CD8-positive, alpha-beta memory T cell (primary cell): ENCODE measurements at regions not wholly inside any gene's neighbourhood (a gene's known extent, or its start where the extent isn't known, plus 50 kb on each side); places are given as distances from the start of the nearest gene placed in this dataset.

Source experiments
- CTCF ChIA-PET: fragments of 350-600 bp; sonication (Branson Sonifier 250); formaldehyde crosslinking; loops from one replicate; lab custom pipeline; 2021; ENCODE audit warnings: antibody characterized with exemption; lab: Charles Lee
- POLR2A ChIA-PET: fragments of 350-600 bp; sonication (Branson Sonifier 250); formaldehyde crosslinking; loops from one replicate; lab custom pipeline; 2021; ENCODE audit warnings: antibody characterized with exemption; lab: Charles Lee
- DNase-seq, 5 donors: peaks; one replicate each; pipeline versions ENCODE4 v3.0.0 to v3.0.0-alpha.2; 2020 to 2022; ENCODE audit warnings: mixed read lengths in 1 of 5
- H3K27ac ChIP-seq: one replicate; pipeline ENCODE4 v1.7.0; 2013; ENCODE audit warnings: low read depth, mild to moderate bottlenecking, low read length, moderate library complexity
- H3K27me3 ChIP-seq: 2 replicates; pipeline ENCODE4 v1.7.0; 2013; ENCODE audit warnings: low read length, mild to moderate bottlenecking; ENCODE audit not compliant: insufficient read depth, poor library complexity, severe bottlenecking
- H3K36me3 ChIP-seq: 2 replicates; pipeline ENCODE4 v1.7.0; 2013; ENCODE audit warnings: mild to moderate bottlenecking, low read length, moderate library complexity; ENCODE audit not compliant: insufficient read depth
- H3K4me1 ChIP-seq: 2 replicates; pipeline ENCODE4 v1.7.0; 2013; ENCODE audit warnings: mild to moderate bottlenecking, low read length, moderate library complexity; ENCODE audit not compliant: insufficient read depth
- H3K4me3 ChIP-seq: 2 replicates; pipeline ENCODE4 v1.7.0; 2013; ENCODE audit warnings: mild to moderate bottlenecking, low read length
- H3K9me3 ChIP-seq: 2 replicates; pipeline ENCODE4 v1.7.0; 2013; ENCODE audit warnings: mild to moderate bottlenecking, low read length
- H3K27ac Mint-ChIP-seq, 8 donors: one replicate each; pipeline ENCODE4 v1.8.0; 2020 to 2021; ENCODE audit warnings: mixed read lengths in 8 of 8, mild to moderate bottlenecking in 6 of 8, inconsistent platforms in 3 of 8, moderate library complexity in 3 of 8
- H3K27me3 Mint-ChIP-seq, 2 donors: one replicate each; pipeline ENCODE4 v1.8.0; 2020 to 2021; ENCODE audit warnings: mixed read lengths in 2 of 2, mild to moderate bottlenecking in 1 of 2, moderate library complexity in 1 of 2
- H3K36me3 Mint-ChIP-seq, 3 donors: one replicate each; pipeline ENCODE4 v1.8.0; 2020 to 2021; ENCODE audit warnings: mixed read lengths in 3 of 3, inconsistent platforms in 1 of 3, mild to moderate bottlenecking in 1 of 3
- H3K4me1 Mint-ChIP-seq, 3 donors: one replicate each; pipeline ENCODE4 v1.8.0; 2020 to 2021; ENCODE audit warnings: mixed read lengths in 3 of 3, inconsistent platforms in 1 of 3, mild to moderate bottlenecking in 1 of 3
- H3K4me3 Mint-ChIP-seq, 7 donors: one replicate each; pipeline ENCODE4 v1.8.0; 2020 to 2021; ENCODE audit warnings: mixed read lengths in 7 of 7, mild to moderate bottlenecking in 6 of 7, moderate library complexity in 4 of 7, inconsistent platforms in 2 of 7
- H3K9me3 Mint-ChIP-seq, 5 donors: one replicate each; pipeline ENCODE4 v1.8.0; 2020 to 2022; ENCODE audit warnings: mixed read lengths in 5 of 5, mild to moderate bottlenecking in 3 of 5, moderate library complexity in 2 of 5, inconsistent platforms in 1 of 5

DNA sequence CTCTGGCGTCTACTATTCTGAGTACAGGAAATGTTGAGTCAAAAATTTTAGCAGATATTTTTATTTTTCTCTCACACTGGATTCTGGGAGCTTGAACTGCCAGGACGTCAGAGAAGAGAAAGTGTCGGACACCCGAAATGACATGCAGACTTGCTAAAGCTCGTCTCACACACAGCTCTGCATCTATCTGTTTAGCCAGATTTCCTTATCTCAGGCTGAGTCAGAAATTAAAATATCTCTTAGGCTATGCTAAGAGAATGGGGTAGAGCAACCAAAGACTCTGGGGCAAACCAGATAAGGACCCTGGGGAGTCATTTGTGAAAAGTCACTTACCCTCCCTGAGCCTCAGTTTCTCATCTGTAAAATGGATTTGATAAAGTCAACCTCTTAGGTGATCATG lies 1124.1 kb downstream of the VRK1 start:
- peaks cover 12% of the 10 kb centered on the region for H3K4me1 ChIP-seq

DNA sequence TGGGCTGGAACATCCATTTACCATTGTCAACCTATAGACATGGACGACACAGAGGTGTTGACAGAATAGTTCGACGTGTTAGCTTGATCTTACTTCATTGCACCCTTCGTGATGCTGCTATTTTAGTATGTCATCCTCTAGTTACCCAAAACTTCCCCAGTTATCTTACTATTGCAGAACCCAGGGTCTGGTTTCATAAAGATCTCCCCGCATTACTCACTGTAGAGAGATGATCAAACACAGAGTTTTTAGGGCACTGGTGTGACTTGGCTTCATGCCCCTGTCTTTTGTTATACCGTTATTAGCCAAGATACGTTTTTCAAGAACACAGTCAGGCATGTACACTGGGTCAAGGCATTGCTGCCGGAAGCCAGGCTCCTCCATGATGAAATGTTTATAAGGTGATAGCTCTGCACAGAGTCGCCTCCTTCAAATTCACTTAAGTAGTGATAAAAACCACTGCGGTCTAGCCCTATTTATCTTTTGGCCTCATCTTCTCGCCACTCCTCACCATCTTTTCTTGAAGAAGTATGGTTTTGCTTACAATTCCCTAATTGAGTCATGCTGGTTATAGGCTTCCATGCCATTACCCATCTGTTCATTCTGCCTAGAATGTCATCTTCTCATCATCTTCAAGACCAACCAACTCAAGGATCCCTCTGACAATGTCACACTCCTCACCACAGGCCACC lies 1127.9 kb downstream of the VRK1 start:
- ChIA-PET POLR2A (no interaction called here), CTCF (no interaction called here)
- DNase-seq = peak in 1 of 5 donors; percentile 11
- no peaks in the 10 kb centered on the region for H3K9me3 Mint-ChIP-seq
- no peaks in the 10 kb centered on the region for H3K36me3 ChIP-seq
- H3K27ac Mint-ChIP-seq = peak overlapping the region in 4 of 8 donors; percentile 4 to 55 (median 28)
- H3K9me3 ChIP-seq = no peaks in the 10 kb centered on the region
- H3K36me3 Mint-ChIP-seq = peaks cover 0 to 7% (median 6%) of the 10 kb centered on the region in 3 donors
- H3K27me3 ChIP-seq = no peaks in the 10 kb centered on the region
- peaks cover 16 to 27% (median 17%) of the 10 kb centered on the region in 3 donors for H3K4me1 Mint-ChIP-seq
- H3K4me1 ChIP-seq = no peaks in the 10 kb centered on the region
- peak overlapping the region in 4 of 7 donors; percentile 39 to 63 (median 47) for H3K4me3 Mint-ChIP-seq
- H3K4me3 ChIP-seq = no peak overlapping the region
- H3K27ac ChIP-seq = no peak overlapping the region
- no peaks in the 10 kb centered on the region for H3K27me3 Mint-ChIP-seq

More for the DNA sequence above, 1124.1 kb downstream of the VRK1 start:
- Mint-ChIP-seq H3K27ac (no peak overlapping the region), H3K36me3 (peaks cover 0 to 7% (median 0%) of the 10 kb centered on the region in 3 donors), H3K4me3 (no peak overlapping the region), H3K27me3 (peaks cover 0 to 3% of the 10 kb centered on the region in 2 donors), H3K9me3 (no peaks in the 10 kb centered on the region), H3K4me1 (peaks cover 20 to 35% (median 25%) of the 10 kb centered on the region in 3 donors)
- no peak overlapping the region for H3K27ac ChIP-seq
- CTCF ChIA-PET = no interaction called here
- H3K36me3 ChIP-seq = no peaks in the 10 kb centered on the region
- H3K9me3 ChIP-seq = no peaks in the 10 kb centered on the region
- DNase-seq = no peak
- H3K4me3 ChIP-seq = no peak overlapping the region
- POLR2A ChIA-PET = no interaction called here
- no peaks in the 10 kb centered on the region for H3K27me3 ChIP-seq

DNA sequence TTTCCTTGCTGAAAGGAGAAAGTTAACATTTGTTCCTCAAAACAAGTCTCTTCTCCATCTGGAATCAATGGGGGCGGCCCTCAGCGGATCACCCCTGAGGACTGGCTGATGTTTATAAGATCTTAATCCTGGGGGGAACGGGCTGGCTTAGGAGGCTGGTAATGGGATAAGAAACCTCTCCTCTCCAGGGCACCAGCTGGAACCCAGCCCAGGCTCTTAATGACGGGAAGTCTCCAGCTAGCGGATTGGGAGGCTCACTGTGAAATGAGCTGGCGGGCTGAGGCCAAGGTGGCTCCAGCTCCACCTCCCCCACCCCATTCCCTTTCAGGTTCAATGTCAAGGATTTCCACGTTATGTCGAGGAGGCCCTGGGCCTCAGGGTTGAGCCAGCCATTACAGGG lies 1133.0 kb downstream of the VRK1 start:
- Mint-ChIP-seq H3K36me3 (peaks cover 5 to 27% (median 15%) of the 10 kb centered on the region in 3 donors), H3K27me3 (peaks cover 0 to 1% of the 10 kb centered on the region in 2 donors), H3K4me3 (no peak overlapping the region), H3K4me1 (peaks cover 12 to 18% (median 15%) of the 10 kb centered on the region in 3 donors), H3K9me3 (no peaks in the 10 kb centered on the region), H3K27ac (no peak overlapping the region)
- no peaks in the 10 kb centered on the region for H3K4me1 ChIP-seq
- no peak overlapping the region for H3K4me3 ChIP-seq
- POLR2A ChIA-PET = no interaction called here
- no peaks in the 10 kb centered on the region for H3K36me3 ChIP-seq
- no peaks in the 10 kb centered on the region for H3K27me3 ChIP-seq
- no peaks in the 10 kb centered on the region for H3K9me3 ChIP-seq
- DNase-seq = no peak
- no peak overlapping the region for H3K27ac ChIP-seq
- CTCF ChIA-PET = interaction anchor here (0.6 kb wide), 1 partner anchor 29 kb away, joined by 3 read pairs; no protein-coding TSS in a partner anchor

DNA sequence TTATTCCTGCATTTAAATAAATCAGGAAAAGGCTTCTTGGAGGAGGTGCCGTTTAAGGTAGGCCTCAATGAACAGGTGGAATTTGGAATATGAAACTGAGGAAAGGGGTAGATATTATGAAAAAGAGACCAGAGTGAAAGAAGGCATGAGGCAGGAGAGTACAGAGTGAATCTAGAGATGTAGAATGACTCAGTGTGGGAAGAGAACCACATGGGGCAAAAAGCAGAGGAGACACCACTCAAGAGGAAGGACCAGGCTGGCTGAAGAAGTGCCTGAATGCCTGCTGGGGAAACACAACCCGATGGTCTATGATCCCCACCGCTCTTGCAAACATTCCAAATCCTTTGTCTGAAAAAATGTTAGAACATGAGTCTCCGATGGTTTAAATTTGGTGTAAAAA lies 1134.1 kb downstream of the VRK1 start:
- Histone ChIP-seq H3K36me3 (no peaks in the 10 kb centered on the region), H3K9me3 (no peaks in the 10 kb centered on the region), H3K27me3 (no peaks in the 10 kb centered on the region), H3K4me3 (no peak overlapping the region), H3K27ac (no peak overlapping the region), H3K4me1 (no peaks in the 10 kb centered on the region)
- Mint-ChIP-seq H3K27ac (no peak overlapping the region), H3K4me1 (peaks cover 3 to 7% (median 4%) of the 10 kb centered on the region in 3 donors), H3K9me3 (no peaks in the 10 kb centered on the region), H3K4me3 (no peak overlapping the region), H3K27me3 (peaks cover 0 to 1% of the 10 kb centered on the region in 2 donors), H3K36me3 (peaks cover 5 to 27% (median 12%) of the 10 kb centered on the region in 3 donors)
- CTCF ChIA-PET = no interaction called here
- POLR2A ChIA-PET = no interaction called here
- DNase-seq = no peak

DNA sequence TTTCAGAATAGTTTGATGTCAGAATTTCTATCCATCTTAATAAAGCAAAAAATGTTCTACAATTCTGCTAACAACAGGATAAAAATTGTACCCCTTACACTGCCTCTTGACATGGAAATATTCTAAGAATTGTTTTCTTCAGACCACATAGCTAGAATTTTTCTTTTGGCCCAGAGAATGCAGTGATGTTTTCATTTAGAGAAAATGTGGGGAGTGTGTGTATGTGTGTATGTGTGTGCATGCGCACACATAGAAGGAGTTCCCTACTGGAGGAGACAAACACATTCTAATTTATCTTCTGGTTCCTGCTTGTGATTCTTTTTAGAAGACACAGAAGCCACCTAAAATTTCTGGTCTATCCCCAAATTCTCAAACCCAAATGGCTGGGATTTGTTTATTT lies 1145.7 kb downstream of the VRK1 start:
- Histone ChIP-seq H3K9me3 (no peaks in the 10 kb centered on the region), H3K4me1 (peaks cover 4% of the 10 kb centered on the region), H3K4me3 (no peak overlapping the region), H3K36me3 (no peaks in the 10 kb centered on the region), H3K27me3 (no peaks in the 10 kb centered on the region), H3K27ac (no peak overlapping the region)
- ChIA-PET CTCF (no interaction called here), POLR2A (no interaction called here)
- H3K36me3 Mint-ChIP-seq = peaks cover 32 to 39% (median 37%) of the 10 kb centered on the region in 3 donors
- no peak overlapping the region for H3K4me3 Mint-ChIP-seq
- H3K9me3 Mint-ChIP-seq = peaks cover 0 to 2% (median 0%) of the 10 kb centered on the region in 5 donors
- H3K27me3 Mint-ChIP-seq = no peaks in the 10 kb centered on the region
- no peak overlapping the region for H3K27ac Mint-ChIP-seq
- no peak for DNase-seq
- peaks cover 0 to 19% (median 8%) of the 10 kb centered on the region in 3 donors for H3K4me1 Mint-ChIP-seq

DNA sequence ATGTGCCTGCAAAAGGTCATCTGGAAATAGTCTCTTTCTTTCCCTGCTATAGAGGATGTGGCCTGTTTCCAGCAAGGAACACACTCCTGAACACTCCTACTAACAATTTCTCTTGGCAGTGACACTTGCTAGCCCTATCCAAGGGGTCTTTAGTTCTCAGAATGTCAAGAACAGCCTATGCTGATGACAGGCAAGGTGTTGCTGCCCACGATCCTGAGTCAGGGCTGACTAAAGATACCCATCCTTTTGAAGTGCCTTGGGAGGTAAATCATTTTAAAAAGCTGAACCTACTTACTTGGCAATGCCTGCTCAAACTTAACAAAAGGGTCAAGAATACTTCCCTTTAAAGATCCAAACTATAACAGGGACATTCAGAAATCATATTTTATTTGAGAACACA lies 1146.4 kb downstream of the VRK1 start:
- peaks cover 34 to 39% (median 38%) of the 10 kb centered on the region in 3 donors for H3K36me3 Mint-ChIP-seq
- no peak for DNase-seq
- peaks cover 0 to 19% (median 8%) of the 10 kb centered on the region in 3 donors for H3K4me1 Mint-ChIP-seq
- ChIA-PET POLR2A (no interaction called here), CTCF (no interaction called here)
- no peaks in the 10 kb centered on the region for H3K27me3 Mint-ChIP-seq
- no peak overlapping the region for H3K4me3 Mint-ChIP-seq
- Histone ChIP-seq H3K4me3 (no peak overlapping the region), H3K4me1 (peaks cover 4% of the 10 kb centered on the region), H3K27me3 (no peaks in the 10 kb centered on the region), H3K36me3 (no peaks in the 10 kb centered on the region), H3K9me3 (no peaks in the 10 kb centered on the region), H3K27ac (no peak overlapping the region)
- no peak overlapping the region for H3K27ac Mint-ChIP-seq
- H3K9me3 Mint-ChIP-seq = peaks cover 0 to 2% (median 0%) of the 10 kb centered on the region in 5 donors

DNA sequence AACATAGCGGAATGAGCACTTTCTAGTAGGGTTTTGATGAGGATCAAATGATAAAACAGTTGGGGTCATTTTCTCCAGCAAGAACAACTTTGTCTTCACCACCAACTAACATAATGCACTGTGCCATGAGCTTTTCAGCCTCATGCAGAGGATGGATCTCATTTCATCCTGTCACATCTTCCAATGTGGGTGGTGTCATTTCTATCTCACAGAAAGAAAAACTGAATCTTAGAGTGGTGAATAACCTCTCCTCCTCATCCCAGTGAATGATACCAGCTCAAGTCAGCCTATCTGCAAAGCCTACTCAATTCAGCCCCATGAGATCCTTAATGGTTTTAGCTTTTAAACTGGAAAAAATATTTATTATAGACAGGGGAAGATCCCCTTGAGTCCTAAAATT lies 1147.2 kb downstream of the VRK1 start:
- no peak for DNase-seq
- no peaks in the 10 kb centered on the region for H3K27me3 ChIP-seq
- H3K9me3 Mint-ChIP-seq = peaks cover 0 to 2% (median 0%) of the 10 kb centered on the region in 5 donors
- ChIA-PET POLR2A (no interaction called here), CTCF (no interaction called here)
- H3K4me3 Mint-ChIP-seq = no peak overlapping the region
- peaks cover 32 to 43% (median 39%) of the 10 kb centered on the region in 3 donors for H3K36me3 Mint-ChIP-seq
- H3K27me3 Mint-ChIP-seq = no peaks in the 10 kb centered on the region
- no peaks in the 10 kb centered on the region for H3K9me3 ChIP-seq
- no peak overlapping the region for H3K27ac ChIP-seq
- no peak overlapping the region for H3K27ac Mint-ChIP-seq
- H3K36me3 ChIP-seq = no peaks in the 10 kb centered on the region
- H3K4me3 ChIP-seq = no peak overlapping the region
- H3K4me1 ChIP-seq = peaks cover 4% of the 10 kb centered on the region
- H3K4me1 Mint-ChIP-seq = peaks cover 0 to 18% (median 8%) of the 10 kb centered on the region in 3 donors

DNA sequence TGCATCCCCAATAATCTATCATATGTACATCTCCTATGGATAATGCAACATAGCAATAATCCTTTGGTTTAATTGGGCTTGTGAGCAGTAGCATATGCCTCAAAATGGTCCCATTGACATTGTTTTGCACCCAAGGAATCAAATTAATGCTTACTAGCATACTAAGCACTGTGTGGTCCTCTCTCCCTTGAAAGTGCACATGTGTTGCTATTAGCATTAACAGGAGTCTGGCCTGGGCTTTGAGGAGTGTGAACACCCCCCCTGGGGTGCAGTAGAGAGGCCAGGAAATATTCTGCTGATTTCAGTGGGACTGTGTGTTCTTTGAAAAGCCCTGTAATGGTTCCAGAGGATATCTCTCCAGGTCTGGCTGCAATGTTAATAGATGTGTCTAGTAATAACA lies 1148.4 kb downstream of the VRK1 start:
- ChIA-PET CTCF (no interaction called here), POLR2A (no interaction called here)
- Mint-ChIP-seq H3K9me3 (peaks cover 0 to 2% (median 0%) of the 10 kb centered on the region in 5 donors), H3K36me3 (peaks cover 24 to 46% (median 46%) of the 10 kb centered on the region in 3 donors), H3K4me3 (no peak overlapping the region), H3K4me1 (peaks cover 0 to 14% (median 11%) of the 10 kb centered on the region in 3 donors), H3K27me3 (no peaks in the 10 kb centered on the region), H3K27ac (no peak overlapping the region)
- Histone ChIP-seq H3K4me3 (no peak overlapping the region), H3K36me3 (no peaks in the 10 kb centered on the region), H3K4me1 (peaks cover 4% of the 10 kb centered on the region), H3K27me3 (no peaks in the 10 kb centered on the region), H3K9me3 (no peaks in the 10 kb centered on the region), H3K27ac (no peak overlapping the region)
- DNase-seq = no peak
